ENCODE measurements at regions not wholly inside any gene's neighbourhood (a gene's known extent, or its start where the extent isn't known, plus 50 kb on each side); places are given as distances from the start of the nearest gene placed in this dataset.

DNA sequence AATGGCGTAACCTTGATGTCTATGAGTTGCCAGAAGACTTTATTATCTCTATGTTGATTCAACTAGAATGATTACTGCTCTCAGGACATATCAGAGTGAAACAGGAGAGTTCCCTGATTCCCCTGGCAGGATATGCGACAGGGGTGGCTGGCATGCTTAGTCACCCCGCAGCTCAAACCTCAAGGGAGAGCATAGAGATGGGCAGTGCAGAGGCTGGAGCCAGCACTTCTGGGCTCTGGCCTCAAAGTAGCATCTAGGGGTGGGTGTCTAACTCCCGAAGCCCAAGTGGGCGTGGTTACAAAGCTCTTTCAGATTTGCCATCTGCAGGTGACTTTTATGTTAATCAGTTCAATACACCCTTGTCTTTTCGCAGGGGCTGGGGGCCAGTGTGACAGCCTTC, 391.6 kb downstream of the ADCYAP1 start:
- no peaks in the 10 kb centered on the region for H3K36me3 ChIP-seq (ENCODE audit: control insufficient read depth in 1 of 2, insufficient read depth in 2 of 2, low read length in 2 of 2)
- ChIA-PET CTCF (no interaction called here), RAD21 (ENCODE audit: low non-redundant PET in 1 of 2, low total read pairs in 2 of 2, uncharacterized antibody in 2 of 2, unreplicated experiment in 2 of 2) (no interaction called here), POLR2A (no interaction called here)
- ATAC-seq, result no peak
- H3K4me2 ChIP-seq (ENCODE audit: low read length), result no peak overlapping the region
- no peak overlapping the region for H3K4me3 ChIP-seq (replicated peaks in 1 of 2; ENCODE audit: low read depth in 1 of 2, low read length in 2 of 2)
- intact Hi-C loops (cut with micrococcal nuclease), result no loop called here
- no peak for DNase-seq (ENCODE audit: low read depth, low spot score)
- H3K9me2 ChIP-seq (ENCODE audit: insufficient read depth), result no peaks in the 10 kb centered on the region
- no peaks in the 10 kb centered on the region for H3K4me1 ChIP-seq (ENCODE audit: control insufficient read depth in 1 of 2, insufficient read depth in 2 of 2, low read length in 2 of 2)
- TF ChIP-seq EZH2phosphoT487 (IDR thresholded peaks at IDR 0.05; ENCODE audit: borderline replicate concordance), result no peak
- no peak for TF ChIP-seq YY1 (IDR thresholded peaks at IDR 0.05; ENCODE audit: extremely low read depth, insufficient replicate concordance, low read depth, low read length)
- no peak for TF ChIP-seq FOSL1 (IDR thresholded peaks at IDR 0.05; ENCODE audit: low read depth)
- no peak for TF ChIP-seq RAD21 (IDR thresholded peaks at IDR 0.05; ENCODE audit: low read depth)
- TF ChIP-seq EGR1 (IDR thresholded peaks at IDR 0.05; ENCODE audit: low read depth), result no peak
- TF ChIP-seq POLR2AphosphoS5 (IDR thresholded peaks at IDR 0.05; ENCODE audit: low read depth, low read length), result no peak
- no peak for TF ChIP-seq SIN3A (IDR thresholded peaks at IDR 0.05; ENCODE audit: low read depth)
- TF ChIP-seq, protein P1, sequence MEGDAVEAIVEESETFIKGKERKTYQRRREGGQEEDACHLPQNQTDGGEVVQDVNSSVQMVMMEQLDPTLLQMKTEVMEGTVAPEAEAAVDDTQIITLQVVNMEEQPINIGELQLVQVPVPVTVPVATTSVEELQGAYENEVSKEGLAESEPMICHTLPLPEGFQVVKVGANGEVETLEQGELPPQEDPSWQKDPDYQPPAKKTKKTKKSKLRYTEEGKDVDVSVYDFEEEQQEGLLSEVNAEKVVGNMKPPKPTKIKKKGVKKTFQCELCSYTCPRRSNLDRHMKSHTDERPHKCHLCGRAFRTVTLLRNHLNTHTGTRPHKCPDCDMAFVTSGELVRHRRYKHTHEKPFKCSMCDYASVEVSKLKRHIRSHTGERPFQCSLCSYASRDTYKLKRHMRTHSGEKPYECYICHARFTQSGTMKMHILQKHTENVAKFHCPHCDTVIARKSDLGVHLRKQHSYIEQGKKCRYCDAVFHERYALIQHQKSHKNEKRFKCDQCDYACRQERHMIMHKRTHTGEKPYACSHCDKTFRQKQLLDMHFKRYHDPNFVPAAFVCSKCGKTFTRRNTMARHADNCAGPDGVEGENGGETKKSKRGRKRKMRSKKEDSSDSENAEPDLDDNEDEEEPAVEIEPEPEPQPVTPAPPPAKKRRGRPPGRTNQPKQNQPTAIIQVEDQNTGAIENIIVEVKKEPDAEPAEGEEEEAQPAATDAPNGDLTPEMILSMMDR (IDR thresholded peaks at IDR 0.05 in 2 of 3, conservative IDR thresholded peaks at IDR 0.05 in 1 of 3; ENCODE audit: borderline replicate concordance in 1 of 3, insufficient read depth in 1 of 3, low read depth in 2 of 3, low read length in 2 of 3), result no peak
- TF ChIP-seq ELF1 (IDR thresholded peaks at IDR 0.05; ENCODE audit: borderline replicate concordance, low read depth), result no peak
- TF ChIP-seq, protein P2, sequence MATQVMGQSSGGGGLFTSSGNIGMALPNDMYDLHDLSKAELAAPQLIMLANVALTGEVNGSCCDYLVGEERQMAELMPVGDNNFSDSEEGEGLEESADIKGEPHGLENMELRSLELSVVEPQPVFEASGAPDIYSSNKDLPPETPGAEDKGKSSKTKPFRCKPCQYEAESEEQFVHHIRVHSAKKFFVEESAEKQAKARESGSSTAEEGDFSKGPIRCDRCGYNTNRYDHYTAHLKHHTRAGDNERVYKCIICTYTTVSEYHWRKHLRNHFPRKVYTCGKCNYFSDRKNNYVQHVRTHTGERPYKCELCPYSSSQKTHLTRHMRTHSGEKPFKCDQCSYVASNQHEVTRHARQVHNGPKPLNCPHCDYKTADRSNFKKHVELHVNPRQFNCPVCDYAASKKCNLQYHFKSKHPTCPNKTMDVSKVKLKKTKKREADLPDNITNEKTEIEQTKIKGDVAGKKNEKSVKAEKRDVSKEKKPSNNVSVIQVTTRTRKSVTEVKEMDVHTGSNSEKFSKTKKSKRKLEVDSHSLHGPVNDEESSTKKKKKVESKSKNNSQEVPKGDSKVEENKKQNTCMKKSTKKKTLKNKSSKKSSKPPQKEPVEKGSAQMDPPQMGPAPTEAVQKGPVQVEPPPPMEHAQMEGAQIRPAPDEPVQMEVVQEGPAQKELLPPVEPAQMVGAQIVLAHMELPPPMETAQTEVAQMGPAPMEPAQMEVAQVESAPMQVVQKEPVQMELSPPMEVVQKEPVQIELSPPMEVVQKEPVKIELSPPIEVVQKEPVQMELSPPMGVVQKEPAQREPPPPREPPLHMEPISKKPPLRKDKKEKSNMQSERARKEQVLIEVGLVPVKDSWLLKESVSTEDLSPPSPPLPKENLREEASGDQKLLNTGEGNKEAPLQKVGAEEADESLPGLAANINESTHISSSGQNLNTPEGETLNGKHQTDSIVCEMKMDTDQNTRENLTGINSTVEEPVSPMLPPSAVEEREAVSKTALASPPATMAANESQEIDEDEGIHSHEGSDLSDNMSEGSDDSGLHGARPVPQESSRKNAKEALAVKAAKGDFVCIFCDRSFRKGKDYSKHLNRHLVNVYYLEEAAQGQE (IDR thresholded peaks at IDR 0.05; ENCODE audit: low read depth), result no peak
- TF ChIP-seq POLR2A (IDR thresholded peaks at IDR 0.05; ENCODE audit: borderline replicate concordance, extremely low read depth, insufficient read depth, insufficient read length), result no peak
- TF ChIP-seq, protein P3, sequence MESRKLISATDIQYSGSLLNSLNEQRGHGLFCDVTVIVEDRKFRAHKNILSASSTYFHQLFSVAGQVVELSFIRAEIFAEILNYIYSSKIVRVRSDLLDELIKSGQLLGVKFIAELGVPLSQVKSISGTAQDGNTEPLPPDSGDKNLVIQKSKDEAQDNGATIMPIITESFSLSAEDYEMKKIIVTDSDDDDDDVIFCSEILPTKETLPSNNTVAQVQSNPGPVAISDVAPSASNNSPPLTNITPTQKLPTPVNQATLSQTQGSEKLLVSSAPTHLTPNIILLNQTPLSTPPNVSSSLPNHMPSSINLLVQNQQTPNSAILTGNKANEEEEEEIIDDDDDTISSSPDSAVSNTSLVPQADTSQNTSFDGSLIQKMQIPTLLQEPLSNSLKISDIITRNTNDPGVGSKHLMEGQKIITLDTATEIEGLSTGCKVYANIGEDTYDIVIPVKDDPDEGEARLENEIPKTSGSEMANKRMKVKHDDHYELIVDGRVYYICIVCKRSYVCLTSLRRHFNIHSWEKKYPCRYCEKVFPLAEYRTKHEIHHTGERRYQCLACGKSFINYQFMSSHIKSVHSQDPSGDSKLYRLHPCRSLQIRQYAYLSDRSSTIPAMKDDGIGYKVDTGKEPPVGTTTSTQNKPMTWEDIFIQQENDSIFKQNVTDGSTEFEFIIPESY (IDR thresholded peaks at IDR 0.05; ENCODE audit: extremely low read depth, insufficient replicate concordance, low read length), result no peak
- no peak for TF ChIP-seq CEBPB (IDR thresholded peaks at IDR 0.05; ENCODE audit: low read depth)
- TF ChIP-seq SRF (IDR thresholded peaks at IDR 0.05; ENCODE audit: low read depth), result no peak
- TF ChIP-seq, protein P4, sequence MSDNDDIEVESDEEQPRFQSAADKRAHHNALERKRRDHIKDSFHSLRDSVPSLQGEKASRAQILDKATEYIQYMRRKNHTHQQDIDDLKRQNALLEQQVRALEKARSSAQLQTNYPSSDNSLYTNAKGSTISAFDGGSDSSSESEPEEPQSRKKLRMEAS (IDR thresholded peaks at IDR 0.05), result no peak
- TF ChIP-seq, protein P5, sequence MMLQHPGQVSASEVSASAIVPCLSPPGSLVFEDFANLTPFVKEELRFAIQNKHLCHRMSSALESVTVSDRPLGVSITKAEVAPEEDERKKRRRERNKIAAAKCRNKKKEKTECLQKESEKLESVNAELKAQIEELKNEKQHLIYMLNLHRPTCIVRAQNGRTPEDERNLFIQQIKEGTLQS (IDR thresholded peaks at IDR 0.05), result no peak
- no peak for TF ChIP-seq TCF7L2 (IDR thresholded peaks at IDR 0.05; ENCODE audit: borderline replicate concordance, extremely low read depth, insufficient read depth, insufficient read length)
- TF ChIP-seq SP1 (IDR thresholded peaks at IDR 0.05; ENCODE audit: low read depth), result no peak
- no peak for TF ChIP-seq ZFX (IDR thresholded peaks at IDR 0.05)
- H3K27ac ChIP-seq (ENCODE audit: low read depth, low read length), result no peak overlapping the region
- no peaks in the 10 kb centered on the region for H3K79me2 ChIP-seq (ENCODE audit: insufficient read depth, low read length)
- no peak overlapping the region for H2AFZ ChIP-seq (ENCODE audit: low read depth, low read length, poor library complexity, severe bottlenecking)
- H4K20me1 ChIP-seq (ENCODE audit: insufficient read depth), result no peaks in the 10 kb centered on the region
- no peaks in the 10 kb centered on the region for H3K9me3 ChIP-seq (ENCODE audit: control insufficient read depth in 1 of 2, insufficient read depth in 1 of 2, low read depth in 1 of 2, low read length in 2 of 2)
- no peaks in the 10 kb centered on the region for H3K27me3 ChIP-seq (ENCODE audit: insufficient read depth, low read length)
- no peak overlapping the region for H3K9ac ChIP-seq (ENCODE audit: low read length)
- BruUV-seq (replicated peaks), result no TSS peak
